ENCODE measurements at regions not wholly inside any gene's neighbourhood (a gene's known extent, or its start where the extent isn't known, plus 50 kb on each side); places are given as distances from the start of the nearest gene placed in this dataset.

DNA sequence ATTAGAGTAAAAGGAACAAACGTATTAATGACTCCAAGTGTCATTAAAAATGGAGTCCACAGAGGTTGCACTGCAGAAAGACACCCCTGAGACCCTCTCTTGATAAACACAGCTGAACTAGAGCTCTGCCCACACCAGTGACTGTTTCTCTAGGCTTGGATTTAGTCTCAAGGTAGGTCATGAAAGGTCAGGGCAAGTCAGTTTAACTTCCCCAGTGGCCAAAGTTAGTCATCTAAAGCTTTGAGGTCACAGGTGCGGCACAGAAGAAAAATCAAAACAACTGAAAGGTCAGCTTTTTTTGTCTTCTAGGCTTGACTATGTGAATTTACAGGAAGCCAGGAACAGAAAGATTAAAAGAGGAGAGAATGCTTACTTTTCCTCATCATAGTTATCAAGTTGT is 749.6 kb downstream of the RAB28 start:
- Mint-ChIP-seq H3K27me3 (peaks cover 8% of the 10 kb centered on the region), H3K4me1 (no peaks in the 10 kb centered on the region), H3K36me3 (ENCODE audit: low read depth) (no peaks in the 10 kb centered on the region), H3K9me3 (ENCODE audit: low read depth) (no peaks in the 10 kb centered on the region), H3K27ac (no peak overlapping the region), H3K4me3 (no peak overlapping the region)
- ATAC-seq: no peak
- intact Hi-C loops (cut with DNase I, micrococcal nuclease): no loop called here
- DNase-seq: no peak
- POLR2A ChIA-PET: no interaction called here
- CTCF ChIA-PET: no interaction called here

- ChIA-PET CTCF (interaction anchor here (0.6 to 1.2 kb wide), 4 partner anchors 811 to 925 kb away, joined by 3 read pairs; no protein-coding TSS in a partner anchor), POLR2A (no interaction called here)
- no peak overlapping the region for H3K27ac Mint-ChIP-seq
- DNase-seq: no peak
- H3K36me3 Mint-ChIP-seq (ENCODE audit: low read depth): no peaks in the 10 kb centered on the region
- peaks cover 1% of the 10 kb centered on the region for H3K4me1 Mint-ChIP-seq
- ATAC-seq: no peak
- intact Hi-C loops (cut with DNase I, micrococcal nuclease): loop anchor here (1.0 to 10.0 kb wide), 2 partner anchors 705 to 820 kb away; no protein-coding TSS in a partner anchor
- H3K4me3 Mint-ChIP-seq: no peak overlapping the region
- peaks cover 17% of the 10 kb centered on the region for H3K27me3 Mint-ChIP-seq
- no peaks in the 10 kb centered on the region for H3K9me3 Mint-ChIP-seq (ENCODE audit: low read depth)
Measured at GRCh38 chr4:12729384-12729783, 754.8 kb downstream of the RAB28 start.

DNA sequence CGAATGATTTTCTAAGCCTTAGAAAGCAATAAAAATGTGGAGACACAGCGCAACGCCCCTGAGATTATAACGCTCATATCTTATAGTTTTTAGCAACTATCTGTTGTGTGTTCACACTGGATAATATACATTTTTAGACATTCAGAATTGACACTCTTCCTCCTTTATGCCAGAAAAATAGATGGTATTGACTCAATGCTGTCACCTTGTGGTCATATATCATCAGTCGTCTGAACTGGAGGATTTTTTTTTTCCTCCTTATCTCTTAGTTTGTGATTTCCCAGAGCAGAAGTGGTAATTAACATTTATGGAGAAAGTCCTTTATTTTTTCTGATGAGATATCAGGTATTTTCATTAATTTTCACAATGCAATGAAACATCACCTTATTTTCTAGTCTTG is 759.6 kb downstream of the RAB28 start:
- Mint-ChIP-seq H3K36me3 (ENCODE audit: low read depth) (no peaks in the 10 kb centered on the region), H3K4me3 (no peak overlapping the region), H3K27ac (no peak overlapping the region), H3K9me3 (ENCODE audit: low read depth) (no peaks in the 10 kb centered on the region), H3K27me3 (peaks cover 24% of the 10 kb centered on the region), H3K4me1 (peaks cover 4% of the 10 kb centered on the region)
- intact Hi-C loops (cut with DNase I, micrococcal nuclease): loop anchor here in 1 of 2 experiments (10.0 kb wide), 1 partner anchor 710 kb away; no protein-coding TSS in a partner anchor
- POLR2A ChIA-PET: no interaction called here
- DNase-seq (no peak), ATAC-seq (no peak)
- CTCF ChIA-PET: no interaction called here

- POLR2A ChIA-PET: no interaction called here
- Mint-ChIP-seq H3K9me3 (ENCODE audit: low read depth) (no peaks in the 10 kb centered on the region), H3K36me3 (ENCODE audit: low read depth) (no peaks in the 10 kb centered on the region), H3K27ac (no peak overlapping the region), H3K4me3 (no peak overlapping the region), H3K27me3 (peaks cover 24% of the 10 kb centered on the region), H3K4me1 (peaks cover 4% of the 10 kb centered on the region)
- no peak for ATAC-seq
- DNase-seq: no peak
- CTCF ChIA-PET: interaction anchor here (0.6 kb wide), 1 partner anchor 71 kb away, joined by 3 read pairs; no protein-coding TSS in a partner anchor
- intact Hi-C loops (cut with DNase I, micrococcal nuclease): loop anchor here in 1 of 2 experiments (10.0 kb wide), 1 partner anchor 711 kb away; no protein-coding TSS in a partner anchor
Measured at GRCh38 chr4:12723849-12724447, 760.2 kb downstream of the RAB28 start.

- Mint-ChIP-seq H3K27ac (no peak overlapping the region), H3K27me3 (peaks cover 7% of the 10 kb centered on the region), H3K36me3 (ENCODE audit: low read depth) (no peaks in the 10 kb centered on the region), H3K9me3 (ENCODE audit: low read depth) (no peaks in the 10 kb centered on the region), H3K4me3 (no peak overlapping the region), H3K4me1 (no peaks in the 10 kb centered on the region)
- ATAC-seq (no peak), DNase-seq (no peak)
- CTCF ChIA-PET: no interaction called here
- intact Hi-C loops (cut with DNase I, micrococcal nuclease): no loop called here
- POLR2A ChIA-PET: no interaction called here
Measured at GRCh38 chr4:12716896-12717295, 767.2 kb downstream of the RAB28 start.

DNA sequence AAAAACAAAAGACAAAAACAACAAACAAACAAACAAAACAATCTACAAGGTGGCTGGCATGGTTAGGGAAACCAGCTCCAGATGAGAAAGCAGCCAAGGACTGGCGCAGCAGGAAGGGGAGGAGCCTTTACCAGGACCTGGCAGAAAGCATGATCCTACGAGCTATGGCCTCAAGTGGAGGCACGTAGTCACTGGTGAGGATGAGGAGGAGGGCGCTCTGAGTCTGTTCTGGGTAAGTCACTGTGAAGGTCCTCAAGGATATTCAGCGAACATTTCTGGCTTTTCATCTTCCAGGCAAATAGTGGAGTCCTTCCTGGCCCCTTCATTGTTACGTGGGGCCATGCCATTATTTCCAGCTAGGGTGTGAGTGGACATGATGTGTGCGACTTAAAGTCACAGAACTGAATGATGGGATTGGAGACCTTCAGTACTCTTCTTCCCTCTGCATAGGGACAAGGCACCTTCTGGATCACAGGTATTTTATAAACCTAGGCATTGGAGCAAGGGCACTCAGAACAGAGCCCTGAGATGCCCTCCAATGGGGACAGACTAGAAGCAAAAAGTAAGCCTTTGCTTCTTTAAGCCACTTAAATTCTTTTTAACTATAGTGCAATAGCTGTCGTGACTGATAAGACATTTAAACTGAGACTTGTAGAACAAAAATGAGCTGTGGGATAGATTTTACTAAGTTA is 771.3 kb downstream of the RAB28 start:
- Mint-ChIP-seq H3K4me1 (no peaks in the 10 kb centered on the region), H3K27me3 (peaks cover 2% of the 10 kb centered on the region), H3K36me3 (ENCODE audit: low read depth) (no peaks in the 10 kb centered on the region), H3K9me3 (ENCODE audit: low read depth) (no peaks in the 10 kb centered on the region), H3K27ac (no peak overlapping the region), H3K4me3 (no peak overlapping the region)
- intact Hi-C loops (cut with DNase I, micrococcal nuclease): no loop called here
- ATAC-seq: peak; percentile 65
- DNase-seq: peak; percentile 30
- ChIA-PET CTCF (no interaction called here), POLR2A (no interaction called here)

DNA sequence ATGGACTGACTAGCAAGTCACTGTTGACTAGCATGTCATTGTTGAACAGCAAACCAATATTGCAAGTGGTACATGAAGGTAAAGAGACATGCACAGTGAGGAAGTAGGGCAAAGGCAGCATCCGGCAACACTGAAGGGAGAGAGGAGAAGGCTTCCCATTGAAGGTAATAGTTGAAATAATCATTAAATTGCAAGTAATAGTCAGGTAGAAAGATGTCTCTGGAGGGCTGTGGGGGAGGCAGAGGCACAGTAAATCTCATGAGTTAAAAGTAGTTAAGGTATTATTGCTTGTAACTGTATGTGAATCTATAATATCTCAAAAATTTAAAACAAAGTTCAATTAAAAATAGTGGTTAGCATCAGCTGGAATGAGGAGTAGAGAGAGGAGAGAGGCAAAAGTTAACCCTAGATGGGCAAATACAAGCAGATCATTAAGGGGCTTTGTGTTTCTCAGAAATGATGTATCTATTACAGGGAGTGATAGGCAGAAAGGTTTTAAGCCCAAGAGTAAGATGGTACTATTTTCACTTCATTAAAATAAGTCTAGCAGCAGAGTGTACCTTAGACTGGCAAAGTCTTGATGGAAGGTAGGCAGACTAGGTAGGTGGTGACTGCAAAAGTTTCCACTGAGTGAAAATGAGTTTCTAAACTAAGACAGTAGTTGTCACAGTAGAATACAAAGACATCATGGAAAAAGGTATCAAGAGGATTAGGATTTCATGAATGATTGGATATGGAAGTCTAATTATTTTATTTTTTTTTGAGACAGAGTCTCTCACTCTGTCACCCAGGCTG is 776.6 kb downstream of the RAB28 start:
- DNase-seq: no peak
- intact Hi-C loops (cut with DNase I, micrococcal nuclease): no loop called here
- Mint-ChIP-seq H3K9me3 (ENCODE audit: low read depth) (no peaks in the 10 kb centered on the region), H3K27me3 (peaks cover 10% of the 10 kb centered on the region), H3K4me1 (no peaks in the 10 kb centered on the region), H3K27ac (no peak overlapping the region), H3K36me3 (ENCODE audit: low read depth) (no peaks in the 10 kb centered on the region), H3K4me3 (no peak overlapping the region)
- CTCF ChIA-PET: no interaction called here
- no peak for ATAC-seq
- POLR2A ChIA-PET: no interaction called here

DNA sequence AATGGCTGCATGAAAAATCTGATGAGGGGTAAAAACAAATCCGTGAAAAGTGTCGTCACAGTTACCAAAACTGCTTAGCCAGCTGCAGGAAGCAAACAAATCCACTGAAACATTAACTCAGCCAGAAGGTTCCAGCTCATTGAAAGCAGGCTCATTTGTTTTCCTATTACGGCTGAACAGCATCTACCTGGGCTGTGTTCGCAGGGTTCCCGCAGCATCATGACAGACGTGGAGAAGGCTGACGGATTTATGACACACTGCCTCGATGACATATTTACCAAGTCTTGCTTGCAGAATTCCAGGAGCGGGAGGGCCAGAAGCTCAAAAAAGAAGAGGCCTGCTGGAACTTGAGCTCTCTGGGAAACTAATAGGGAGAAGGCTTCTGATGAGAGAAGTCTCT is 781.1 kb downstream of the RAB28 start:
- Mint-ChIP-seq H3K4me1 (no peaks in the 10 kb centered on the region), H3K9me3 (ENCODE audit: low read depth) (no peaks in the 10 kb centered on the region), H3K27me3 (peaks cover 13% of the 10 kb centered on the region), H3K4me3 (no peak overlapping the region), H3K36me3 (ENCODE audit: low read depth) (no peaks in the 10 kb centered on the region), H3K27ac (no peak overlapping the region)
- intact Hi-C loops (cut with DNase I, micrococcal nuclease): no loop called here
- ChIA-PET POLR2A (no interaction called here), CTCF (no interaction called here)
- no peak for DNase-seq
- ATAC-seq: no peak

DNA sequence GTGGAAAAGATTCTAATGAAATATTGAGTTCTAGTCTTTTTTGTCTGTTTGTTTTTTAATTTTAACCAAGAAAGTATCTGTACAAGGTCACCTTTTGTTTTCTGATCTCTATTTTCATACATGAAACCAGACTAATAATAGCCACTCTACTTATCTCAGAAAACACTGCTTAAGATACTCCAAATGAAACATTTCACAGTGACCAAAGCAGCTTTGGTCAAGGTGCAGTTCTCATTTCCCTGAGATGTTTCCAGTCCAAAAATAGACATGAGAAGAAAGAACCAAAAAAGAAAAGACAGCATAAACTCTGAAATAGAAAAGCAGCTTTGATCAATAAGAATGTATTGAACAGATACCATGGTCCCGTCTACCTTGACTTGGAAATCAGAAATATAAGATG is 782.8 kb downstream of the RAB28 start:
- intact Hi-C loops (cut with DNase I, micrococcal nuclease): no loop called here
- POLR2A ChIA-PET: no interaction called here
- ATAC-seq (no peak), DNase-seq (no peak)
- Mint-ChIP-seq H3K4me1 (no peaks in the 10 kb centered on the region), H3K9me3 (ENCODE audit: low read depth) (no peaks in the 10 kb centered on the region), H3K4me3 (no peak overlapping the region), H3K27me3 (peaks cover 9% of the 10 kb centered on the region), H3K36me3 (ENCODE audit: low read depth) (no peaks in the 10 kb centered on the region), H3K27ac (no peak overlapping the region)
- CTCF ChIA-PET: no interaction called here

DNA sequence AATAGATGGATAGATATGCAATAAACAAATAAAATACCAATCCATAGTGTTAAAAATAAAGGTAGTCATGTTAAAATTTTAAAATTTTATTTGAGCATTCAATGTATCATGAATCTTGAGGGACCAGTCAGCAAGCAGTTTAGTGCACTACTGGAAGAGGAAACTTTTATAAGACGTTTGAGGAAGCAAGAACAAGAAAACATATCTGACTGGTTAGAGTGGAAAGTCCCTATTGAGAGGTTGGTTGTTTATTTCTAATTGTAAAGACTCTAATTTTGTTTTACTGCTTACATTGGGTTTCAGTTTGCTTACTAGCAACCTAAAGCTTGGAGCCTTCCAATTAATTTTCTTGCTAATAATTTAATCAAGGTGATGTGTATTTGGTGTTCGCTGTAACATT is 786.2 kb downstream of the RAB28 start:
- no peaks in the 10 kb centered on the region for H3K36me3 Mint-ChIP-seq (ENCODE audit: low read depth)
- CTCF ChIA-PET: no interaction called here
- H3K9me3 Mint-ChIP-seq (ENCODE audit: low read depth): no peaks in the 10 kb centered on the region
- no peaks in the 10 kb centered on the region for H3K4me1 Mint-ChIP-seq
- intact Hi-C loops (cut with DNase I, micrococcal nuclease): no loop called here
- DNase-seq: no peak
- no peak overlapping the region for H3K4me3 Mint-ChIP-seq
- POLR2A ChIA-PET: no interaction called here
- peaks cover 3% of the 10 kb centered on the region for H3K27me3 Mint-ChIP-seq
- H3K27ac Mint-ChIP-seq: no peak overlapping the region
- ATAC-seq: no peak

DNA sequence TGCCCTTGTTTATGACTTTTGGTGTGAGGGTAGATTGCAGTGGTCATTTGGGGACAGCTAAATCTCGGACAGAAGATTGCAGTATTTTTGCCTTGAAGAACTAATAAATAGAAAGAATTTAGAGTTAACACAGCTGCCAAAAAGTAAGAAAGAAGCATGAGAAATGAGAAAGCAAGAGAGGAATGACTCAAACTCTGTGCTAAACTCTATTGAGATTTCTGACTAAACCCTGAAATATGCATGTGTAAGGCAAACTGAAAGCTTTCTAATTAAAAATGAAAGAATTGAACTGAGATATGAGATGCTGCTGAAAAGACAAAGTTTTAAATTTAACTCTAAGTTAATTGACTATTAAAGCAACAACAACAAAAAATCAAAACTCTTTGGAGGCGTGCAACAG is 791.3 kb downstream of the RAB28 start:
- intact Hi-C loops (cut with DNase I, micrococcal nuclease): no loop called here
- H3K4me1 Mint-ChIP-seq: no peaks in the 10 kb centered on the region
- no peak overlapping the region for H3K27ac Mint-ChIP-seq
- CTCF ChIA-PET: no interaction called here
- H3K27me3 Mint-ChIP-seq: no peaks in the 10 kb centered on the region
- no peak for ATAC-seq
- no peak for DNase-seq
- H3K36me3 Mint-ChIP-seq (ENCODE audit: low read depth): no peaks in the 10 kb centered on the region
- no peak overlapping the region for H3K4me3 Mint-ChIP-seq
- no peaks in the 10 kb centered on the region for H3K9me3 Mint-ChIP-seq (ENCODE audit: low read depth)
- POLR2A ChIA-PET: no interaction called here

DNA sequence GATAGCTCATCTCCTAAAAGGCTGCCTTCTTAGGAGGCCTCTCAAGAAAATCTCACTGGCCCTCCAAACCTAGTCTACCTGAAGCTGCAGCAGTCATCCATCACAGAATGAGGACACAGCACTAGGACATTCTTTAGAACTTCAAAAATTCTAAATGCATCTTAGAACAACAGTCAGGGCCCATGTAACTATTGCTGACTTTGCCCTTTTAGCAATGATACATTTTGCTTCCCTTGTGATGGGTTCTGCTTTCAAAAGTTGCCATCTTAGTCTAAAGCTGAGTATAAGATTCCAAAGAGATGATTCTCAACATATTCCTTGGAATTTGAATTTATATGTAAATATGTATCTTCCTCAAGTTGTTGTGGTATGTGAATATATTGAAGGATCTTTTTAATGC is 793.0 kb downstream of the RAB28 start:
- no peaks in the 10 kb centered on the region for H3K36me3 Mint-ChIP-seq (ENCODE audit: low read depth)

More for the DNA sequence above, 793.0 kb downstream of the RAB28 start:
- CTCF ChIA-PET: no interaction called here
- no peak for DNase-seq
- Mint-ChIP-seq H3K27me3 (no peaks in the 10 kb centered on the region), H3K4me3 (no peak overlapping the region), H3K27ac (no peak overlapping the region), H3K9me3 (ENCODE audit: low read depth) (no peaks in the 10 kb centered on the region), H3K4me1 (no peaks in the 10 kb centered on the region)
- no peak for ATAC-seq
- POLR2A ChIA-PET: no interaction called here
- intact Hi-C loops (cut with DNase I, micrococcal nuclease): no loop called here

All from activated CD4-positive, alpha-beta T cell treated with anti-CD3 and anti-CD28 coated beads for 36 hours (primary cell).